Activated T-cell treated with anti-CD3 and anti-CD28 coated beads for 48 hours (primary cell): ENCODE measurements at regions not wholly inside any gene's neighbourhood (a gene's known extent, or its start where the extent isn't known, plus 50 kb on each side); places are given as distances from the start of the nearest gene placed in this dataset.

Experiments
- DNase-seq: peaks from one replicate; pipeline ENCODE4 v3.0.0-alpha.2; 2020; ENCODE audit warnings: low read depth

DNA sequence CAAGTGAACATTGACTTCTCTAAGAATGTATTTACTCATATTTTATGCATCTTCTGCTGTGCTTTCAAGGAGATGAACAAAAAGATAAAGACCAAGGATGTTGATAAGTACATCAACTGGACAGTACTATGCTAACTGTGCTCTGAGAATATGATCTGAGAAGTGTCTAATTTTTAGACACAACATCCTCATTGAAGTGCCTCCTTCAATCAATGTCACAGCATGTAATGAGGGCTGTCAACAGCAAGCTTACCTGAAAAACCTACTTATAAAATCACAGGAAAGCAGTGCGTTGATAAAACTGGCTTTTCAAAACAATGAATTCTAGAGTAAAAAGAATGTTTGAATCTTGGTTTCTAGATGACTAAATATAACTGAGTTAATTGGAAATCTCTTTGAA, 452.9 kb upstream of the DSEL start:
- no peak for DNase-seq

DNA sequence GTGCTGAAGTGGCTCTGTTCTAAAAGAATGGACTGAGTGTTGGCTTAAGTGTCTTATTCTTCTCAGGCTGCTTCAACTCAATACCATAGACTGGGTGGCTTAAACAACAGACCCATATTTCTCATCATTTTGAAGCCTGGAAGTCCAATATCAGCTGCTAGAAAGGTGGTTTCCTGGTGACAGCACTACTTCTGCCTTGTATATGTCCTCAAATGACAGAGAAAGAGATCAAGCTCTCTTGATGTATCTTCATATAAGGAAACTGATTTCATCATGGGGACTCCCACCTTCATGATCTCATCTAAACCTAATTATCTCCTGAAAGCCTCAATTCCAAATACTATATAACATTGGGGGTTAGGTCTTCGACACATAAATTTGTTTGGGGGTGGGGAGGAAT, 449.7 kb upstream of the DSEL start:
- no peak for DNase-seq

DNA sequence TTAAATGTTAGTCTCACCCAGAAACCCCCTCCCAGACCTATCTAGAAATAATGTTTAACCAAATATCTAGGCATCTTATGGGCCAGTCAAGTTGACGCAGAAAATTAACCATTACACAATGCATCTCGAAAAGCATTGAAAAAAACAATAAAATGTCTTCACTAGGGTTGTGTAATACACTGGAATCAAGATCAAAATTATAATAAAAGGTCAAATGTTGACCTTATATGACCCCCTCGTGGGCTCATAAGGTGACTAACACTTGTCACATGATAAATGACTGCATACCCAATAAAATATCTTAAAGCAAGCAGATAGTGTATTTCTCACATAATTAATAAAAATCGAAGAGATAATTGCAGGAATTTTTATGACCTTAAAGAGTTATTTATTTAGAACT, 447.9 kb upstream of the DSEL start:
- no peak for DNase-seq

DNA sequence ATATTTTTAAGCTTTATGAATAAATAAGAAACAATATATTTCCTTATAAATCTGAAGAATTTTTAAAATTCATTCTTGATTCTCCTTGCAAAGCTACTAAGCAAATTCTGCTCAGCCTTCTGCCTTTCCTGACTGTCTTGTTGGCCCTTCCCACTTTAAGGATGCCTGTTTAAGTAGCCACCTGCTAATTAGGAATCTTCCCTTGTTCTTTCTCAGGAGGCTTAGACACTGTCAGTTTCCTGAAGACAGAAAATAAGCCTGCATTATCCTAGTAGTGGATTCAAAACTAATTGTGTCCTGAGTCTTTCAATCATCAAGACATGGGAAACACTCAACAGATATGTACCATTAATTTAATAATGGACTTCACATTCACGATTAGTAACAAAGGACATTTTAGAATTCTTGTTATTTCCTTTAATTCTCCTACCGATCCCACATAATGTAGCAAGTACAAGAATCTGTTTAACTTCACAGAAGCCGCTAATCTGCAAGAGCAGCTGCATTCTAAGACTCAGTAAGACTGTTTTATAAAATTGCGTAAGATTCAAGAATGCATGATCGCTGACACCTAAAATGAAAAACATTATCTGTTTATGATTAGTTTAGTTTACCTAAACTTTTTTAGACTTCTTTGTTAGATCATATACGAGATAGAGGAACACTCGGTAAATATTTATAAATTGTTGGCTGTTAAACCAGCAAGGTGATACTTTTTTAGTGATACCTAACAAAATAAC, 445.4 kb upstream of the DSEL start:
- DNase-seq = no peak

DNA sequence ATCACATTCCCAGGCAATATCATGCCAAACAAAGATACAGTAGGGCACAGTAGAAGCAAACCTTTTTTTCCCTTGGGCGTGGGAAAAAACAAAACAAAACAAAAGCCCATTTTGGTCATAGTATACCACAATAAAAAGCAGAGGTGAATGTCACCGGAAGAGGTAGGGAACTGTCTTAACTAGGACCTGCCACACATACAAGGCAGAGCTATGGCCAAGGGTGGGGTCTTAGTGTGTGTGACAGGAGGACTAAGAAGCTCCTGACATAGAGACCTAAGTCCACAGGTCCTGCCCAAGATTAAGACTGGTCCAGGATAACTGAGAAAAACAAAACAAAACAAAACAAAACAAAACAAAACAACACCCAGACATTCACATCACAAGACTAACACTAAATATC, 441.2 kb upstream of the DSEL start:
- DNase-seq = no peak

DNA sequence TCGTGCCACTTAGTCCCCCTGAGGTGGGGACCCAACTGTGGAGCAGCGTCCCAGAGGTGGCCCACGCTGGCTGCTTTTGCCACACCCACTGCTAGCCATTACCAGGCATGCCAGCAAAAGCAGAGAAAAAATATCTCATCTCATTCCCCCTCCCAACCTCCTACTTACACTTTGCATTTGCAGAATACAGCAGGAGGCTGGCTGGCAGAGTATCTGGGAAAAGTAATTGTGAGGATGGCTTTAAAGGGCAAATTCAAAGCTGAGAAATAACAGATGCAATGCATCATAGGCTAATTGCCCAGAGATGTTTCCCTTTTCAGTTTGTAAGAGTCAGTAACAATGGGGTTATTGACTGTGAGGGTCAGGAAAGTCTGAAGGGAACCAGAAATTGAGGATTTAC, 438.1 kb upstream of the DSEL start:
- DNase-seq = no peak

DNA sequence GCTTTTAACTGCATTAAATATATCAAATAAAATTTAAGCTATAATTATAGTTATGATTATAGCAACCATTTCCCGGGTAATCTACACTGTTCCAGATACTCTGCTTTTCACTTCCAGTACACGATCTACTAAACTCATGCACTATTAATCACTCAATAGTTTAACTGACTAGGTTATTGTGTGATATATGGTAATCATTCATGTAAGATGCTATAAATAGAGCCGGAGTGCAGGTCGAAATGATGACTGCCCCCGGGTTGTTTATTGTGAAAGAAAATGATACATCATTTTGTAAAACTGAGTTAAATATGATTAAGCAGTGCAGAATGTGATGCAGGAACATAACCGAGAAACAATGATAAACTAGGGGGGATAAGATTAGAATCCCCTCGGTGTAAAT, 434.6 kb upstream of the DSEL start:
- DNase-seq = no peak

DNA sequence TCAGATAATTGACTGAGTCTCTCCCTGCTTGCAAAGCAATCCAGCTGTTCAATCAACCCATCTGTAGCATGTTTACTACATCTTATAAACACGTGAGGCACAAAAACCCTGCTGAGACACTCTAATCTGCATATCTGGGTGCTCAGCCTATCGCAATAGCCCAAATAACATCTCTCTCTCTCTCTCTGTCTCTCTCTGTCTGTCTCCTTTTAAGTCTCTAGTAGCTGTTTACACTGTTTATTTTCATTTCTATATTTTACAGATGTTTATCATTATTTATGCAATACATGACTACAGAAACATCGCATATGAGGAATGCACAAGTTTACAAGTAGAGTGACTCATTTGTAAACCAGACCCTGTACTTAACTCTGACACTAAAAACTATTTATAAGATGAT, 422.1 kb upstream of the DSEL start:
- DNase-seq = no peak

DNA sequence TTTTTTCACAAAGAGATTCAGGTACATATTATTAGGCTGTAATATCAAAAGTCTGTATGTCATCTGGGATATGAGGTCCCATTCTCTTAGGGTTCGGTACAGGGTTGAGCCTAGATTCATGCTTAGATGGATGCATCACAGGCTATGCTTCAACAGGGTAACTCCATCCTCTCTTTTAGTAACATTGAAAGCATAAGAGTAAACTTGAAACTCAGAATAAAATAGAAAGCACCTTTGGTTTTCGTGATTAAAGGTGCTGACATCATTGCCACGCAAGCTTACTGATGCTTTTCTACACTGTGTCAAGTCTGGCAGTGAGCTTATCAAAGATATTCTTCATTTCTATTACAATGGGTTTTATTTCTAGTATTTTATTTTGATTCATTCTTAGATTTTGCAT, 419.1 kb upstream of the DSEL start:
- DNase-seq = no peak

DNA sequence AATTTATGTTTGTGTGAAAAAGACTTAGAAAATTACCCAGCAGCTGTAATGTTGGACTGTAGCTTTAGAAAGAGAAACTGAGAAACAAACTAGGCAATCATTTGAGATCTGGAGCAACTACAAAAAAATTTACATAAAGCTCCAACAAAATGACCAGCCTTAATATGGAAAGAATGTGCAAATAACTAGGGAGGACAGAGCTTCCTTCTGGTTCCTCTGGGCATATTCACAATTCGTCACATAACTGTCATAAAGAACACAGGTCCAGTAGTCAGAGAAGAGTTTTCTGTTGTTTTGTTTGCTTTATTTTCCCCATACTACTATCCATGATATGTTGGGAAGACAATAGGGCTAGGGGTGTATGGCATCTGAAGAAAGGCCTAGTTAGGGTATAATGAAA, 416.8 kb upstream of the DSEL start:
- no peak for DNase-seq

DNA sequence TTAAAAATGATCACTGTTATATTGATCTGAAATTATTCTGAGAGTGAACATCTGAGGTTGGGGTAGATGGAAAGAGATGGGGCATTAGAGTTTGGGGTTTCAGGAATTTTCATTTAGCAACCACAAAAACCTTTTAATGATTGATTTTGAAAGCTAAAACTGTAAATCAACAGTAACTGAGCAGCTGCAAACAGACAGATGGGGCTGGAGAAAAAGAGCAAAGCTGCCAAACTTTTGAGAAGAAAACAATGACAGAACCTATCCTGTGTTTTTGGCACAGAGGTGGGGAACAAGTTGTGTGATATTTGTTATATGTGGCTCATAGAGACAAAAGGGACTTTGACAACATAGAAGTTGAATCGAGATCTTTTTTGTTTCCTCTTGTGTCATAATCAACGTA, 415.8 kb upstream of the DSEL start:
- DNase-seq = no peak

DNA sequence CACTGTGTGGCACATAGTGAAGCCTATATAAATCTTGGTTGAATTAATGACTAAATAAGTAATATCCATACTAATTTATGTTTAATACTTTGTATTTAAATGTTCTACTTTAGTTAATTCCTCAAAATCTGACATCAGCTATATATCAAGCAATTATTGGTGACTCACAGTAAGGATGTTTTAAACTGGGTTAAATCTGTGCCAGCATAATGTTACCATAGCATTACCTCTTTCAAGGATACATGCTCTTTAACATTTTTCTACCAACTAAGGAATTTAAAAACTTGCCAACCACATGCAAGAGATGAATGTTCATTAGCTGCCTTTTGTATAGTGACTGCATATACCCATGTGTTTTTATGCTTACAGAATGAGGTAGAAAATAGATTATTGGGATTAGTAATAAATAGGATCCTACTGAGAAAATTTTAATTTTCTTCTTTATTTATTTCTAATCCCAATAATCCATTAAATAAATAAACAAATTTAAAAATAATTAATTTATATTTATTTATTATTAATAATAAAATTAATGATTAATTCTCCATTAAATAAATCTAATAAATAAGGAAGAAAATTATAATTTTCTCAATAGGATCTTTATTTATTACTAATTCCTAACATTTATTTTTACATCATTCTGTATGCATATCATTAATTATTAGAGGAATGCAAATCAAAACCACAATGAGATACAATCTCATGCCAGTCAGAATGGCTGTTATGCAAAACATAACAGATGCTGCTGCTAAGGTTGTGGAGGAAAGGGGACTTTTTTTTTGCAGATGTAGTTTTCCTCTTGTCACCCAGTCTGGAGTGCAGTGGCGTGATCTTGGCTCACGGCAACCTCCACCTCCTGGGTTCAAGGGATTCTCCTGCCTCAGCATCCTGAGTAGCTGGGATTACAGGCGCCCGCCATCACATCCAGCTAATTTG, 410.7 kb upstream of the DSEL start:
- no peak for DNase-seq

DNA sequence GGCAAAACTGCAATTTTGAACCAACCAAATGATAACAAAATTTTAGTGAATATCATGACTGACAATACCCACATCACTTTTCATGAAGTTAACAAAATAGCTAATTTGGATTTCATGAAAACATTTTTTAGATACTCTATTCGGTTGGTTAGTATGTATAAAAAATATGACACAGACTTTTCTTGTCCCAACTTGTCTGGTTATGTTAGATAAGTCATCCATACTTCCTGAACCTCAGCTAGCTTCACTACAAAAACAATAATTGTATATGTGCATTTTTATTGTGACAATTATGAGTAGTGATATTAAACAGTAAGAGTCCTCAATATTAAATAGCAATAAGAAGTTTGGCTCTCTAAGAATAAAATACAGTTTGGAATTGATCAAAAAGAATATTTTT, 408.1 kb upstream of the DSEL start:
- no peak for DNase-seq

DNA sequence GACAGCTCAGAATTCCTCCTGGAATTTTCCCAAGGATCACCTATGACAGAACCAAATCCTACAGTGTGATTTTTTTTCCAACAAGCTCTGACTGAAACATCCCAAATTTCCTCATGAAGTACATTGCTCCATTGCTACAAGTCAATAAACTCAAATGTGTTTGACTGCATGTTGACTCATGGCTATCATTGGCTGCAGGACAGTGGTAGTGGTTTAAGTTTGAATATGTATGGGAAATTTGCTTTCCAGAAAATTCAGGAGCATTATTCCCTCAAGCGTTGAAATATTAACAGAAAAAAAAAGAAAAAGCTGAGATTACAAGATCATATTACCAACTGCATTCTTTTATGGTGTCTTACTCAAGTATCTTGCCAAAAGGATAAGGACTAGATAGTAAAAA, 402.8 kb upstream of the DSEL start:
- no peak for DNase-seq

DNA sequence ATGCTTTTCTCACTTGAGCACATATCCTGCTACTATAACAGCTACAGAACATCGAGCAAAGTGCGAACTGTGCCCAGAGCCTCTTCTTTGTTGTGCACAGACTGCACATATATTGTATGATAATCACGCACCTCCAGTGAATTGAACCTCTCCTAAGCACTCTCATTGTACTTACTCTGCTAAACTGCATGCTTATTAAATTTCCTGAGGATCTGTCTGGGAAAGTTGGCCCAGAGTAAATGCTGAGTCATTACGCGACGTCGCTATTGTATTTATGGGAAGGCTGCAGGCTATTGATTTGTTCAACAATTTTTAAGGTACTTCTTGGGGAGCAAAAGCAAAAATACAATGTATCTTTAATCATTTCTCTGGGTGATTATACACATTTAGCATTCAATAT, 399.6 kb upstream of the DSEL start:
- no peak for DNase-seq

DNA sequence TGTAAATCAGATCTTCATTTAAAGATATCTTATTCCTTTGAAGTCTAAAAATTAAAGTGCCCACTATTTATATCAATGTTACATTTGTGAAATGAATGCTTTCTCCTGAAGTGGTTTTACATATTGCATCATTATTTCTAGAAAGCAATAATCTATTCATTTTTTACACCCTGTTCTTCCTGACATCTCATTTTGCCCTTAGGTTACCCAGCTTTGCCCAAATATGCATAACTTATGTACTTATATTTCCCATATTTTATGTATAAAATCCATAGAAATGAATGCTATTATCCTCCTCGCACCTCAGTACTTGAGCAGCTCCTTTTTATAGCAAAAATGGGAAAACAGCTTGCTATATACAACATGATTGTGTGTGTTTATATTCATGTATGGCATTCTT, 396.5 kb upstream of the DSEL start:
- no peak for DNase-seq

DNA sequence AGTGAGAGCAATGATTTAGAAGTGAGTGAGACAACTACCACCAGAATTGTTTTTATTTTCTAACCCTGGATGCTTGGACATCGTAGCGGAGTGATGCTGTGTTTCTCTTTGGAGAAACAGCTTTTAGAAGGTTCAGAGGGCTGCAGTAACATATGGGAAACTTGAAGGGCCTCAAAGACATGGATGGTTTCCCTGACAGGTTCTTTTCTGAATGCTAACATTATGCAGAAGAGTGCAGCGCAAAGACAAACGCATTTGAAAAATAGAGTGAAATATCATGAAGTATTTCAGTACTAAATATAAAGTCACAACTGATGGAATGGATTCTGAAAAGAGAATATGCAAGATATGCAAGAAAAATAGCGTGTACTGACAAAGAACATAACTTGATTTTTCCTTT, 385.1 kb upstream of the DSEL start:
- no peak for DNase-seq

DNA sequence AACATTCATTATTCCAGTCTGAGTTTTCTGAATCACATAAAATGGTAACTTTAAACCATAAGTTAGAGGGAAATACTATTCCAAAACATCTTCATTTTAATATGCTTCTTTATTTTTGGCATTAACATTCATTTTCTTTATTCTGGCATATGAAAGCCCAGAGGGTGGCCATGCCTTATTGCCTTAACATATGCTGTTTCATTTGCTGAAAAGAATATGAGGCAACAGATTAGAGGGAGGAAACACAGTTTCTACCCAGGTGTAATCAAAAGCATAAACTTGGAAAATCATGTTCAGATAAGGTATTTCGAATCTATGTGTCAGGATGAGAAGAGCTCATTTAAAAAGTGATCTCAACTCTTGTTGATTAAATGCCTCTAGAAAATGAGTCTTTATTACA, 379.9 kb upstream of the DSEL start:
- DNase-seq = no peak

DNA sequence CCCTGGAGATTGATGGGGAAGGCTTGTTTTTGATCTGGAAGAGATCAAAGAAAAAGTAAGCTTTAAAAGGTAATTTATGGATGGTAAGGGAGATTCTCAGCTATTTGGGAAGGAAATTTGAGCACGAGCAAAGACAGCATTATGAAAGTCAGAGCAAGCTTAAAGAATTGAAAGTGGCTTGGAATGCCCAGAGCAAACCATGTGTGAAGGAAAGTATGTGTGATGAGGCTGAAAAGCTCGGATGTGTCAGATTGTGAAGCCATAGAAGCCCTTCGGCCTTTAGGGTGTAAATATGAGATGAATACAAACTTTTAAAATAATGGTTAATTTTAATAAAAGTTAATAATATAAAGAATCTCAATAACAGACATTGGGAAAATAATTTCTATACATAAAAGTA, 377.4 kb upstream of the DSEL start:
- DNase-seq = no peak

DNA sequence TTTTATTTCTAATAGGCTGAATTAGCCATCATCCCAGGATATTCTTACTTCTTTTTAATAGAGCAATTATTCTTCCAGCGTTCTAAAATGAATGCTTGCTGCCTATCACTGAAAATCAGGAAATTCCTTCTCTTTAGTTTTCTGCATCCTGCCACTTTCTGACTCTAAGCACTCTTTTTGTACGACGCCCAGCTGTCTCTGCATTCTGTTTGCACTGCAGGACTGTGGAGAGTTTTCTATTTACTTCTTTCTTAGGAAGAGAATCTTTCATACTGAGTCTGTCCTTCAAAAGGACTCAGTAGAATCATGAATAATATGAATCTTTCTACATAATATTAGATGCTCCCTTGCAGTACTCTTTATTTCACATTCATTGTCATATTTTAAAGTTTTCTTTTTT, 360.4 kb upstream of the DSEL start:
- no peak for DNase-seq

DNA sequence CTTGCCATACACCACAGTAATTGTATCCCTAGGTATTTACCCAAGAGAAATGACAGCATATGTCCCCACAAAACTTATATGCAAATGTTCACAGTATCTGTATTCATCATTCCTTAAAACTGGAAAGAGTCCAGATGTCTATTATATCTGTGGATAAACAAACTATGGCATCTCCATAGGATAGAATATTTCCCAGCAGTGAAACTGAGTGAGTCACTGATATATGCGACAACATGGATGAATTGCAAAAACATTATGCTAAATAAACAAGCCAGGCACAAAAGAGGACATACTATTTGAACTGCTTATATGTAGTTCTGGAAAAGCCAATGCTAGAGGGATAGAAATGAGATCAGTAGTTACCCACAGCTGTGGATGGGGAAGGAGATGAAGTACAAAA, 359.4 kb upstream of the DSEL start:
- DNase-seq = no peak

DNA sequence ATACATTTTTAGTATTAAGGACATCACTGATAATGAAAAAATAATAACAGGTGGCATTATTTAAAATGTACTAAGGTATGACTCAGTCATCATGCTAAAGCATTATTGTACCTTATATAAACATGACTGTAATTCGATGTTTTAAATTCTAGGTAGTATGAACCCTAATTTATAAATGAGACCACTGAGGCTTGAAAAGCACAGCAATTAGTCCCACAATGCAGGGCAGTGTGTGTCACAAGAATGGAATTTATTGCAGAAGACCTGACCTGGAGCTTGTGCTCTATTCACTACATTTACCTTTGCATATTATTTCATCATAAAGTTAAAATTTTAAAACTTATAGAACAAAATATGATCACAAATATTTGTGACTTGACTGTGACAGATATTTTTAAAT, 358.5 kb upstream of the DSEL start:
- DNase-seq = no peak

DNA sequence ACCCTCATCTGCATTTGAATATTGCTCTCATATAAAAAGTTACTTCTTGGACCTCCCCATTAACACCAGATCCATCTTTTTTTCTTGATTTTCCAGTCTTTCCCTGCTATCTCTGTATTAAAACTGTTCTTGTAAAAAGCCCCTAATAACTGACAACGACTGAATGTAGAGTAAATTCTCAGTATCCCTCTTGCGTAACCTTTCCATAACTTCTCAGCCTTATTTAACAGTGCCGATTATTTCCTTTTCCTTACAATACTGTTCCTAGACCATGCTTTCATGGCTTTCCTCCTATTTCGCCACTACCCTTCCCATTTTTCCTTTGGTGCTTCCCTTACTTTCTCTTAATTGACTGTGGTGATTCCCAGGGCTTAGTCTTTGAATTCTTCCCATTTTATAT, 348.9 kb upstream of the DSEL start:
- no peak for DNase-seq
